IPS-NIHi11 (cell line): ENCODE measurements at regions not wholly inside any gene's neighbourhood (a gene's known extent, or its start where the extent isn't known, plus 50 kb on each side); places are given as distances from the start of the nearest gene placed in this dataset.

Experiments
- DNase-seq: peaks from one replicate; pipeline ENCODE4 v3.0.0; 2012; ENCODE audit warnings: mixed read lengths, low spot score

- DNase-seq, result no peak
Observed at GRCh38 chr7:3234851-3235250, 66.2 kb upstream of the SDK1 start.

GRCh38 chr7:3235322-3235721, 65.7 kb upstream of the SDK1 start:
- DNase-seq, result no peak

GRCh38 chr7:3236268-3236667, 64.8 kb upstream of the SDK1 start:
- no peak for DNase-seq

- no peak for DNase-seq
Observed at GRCh38 chr7:3238525-3239210, 62.4 kb upstream of the SDK1 start.

GRCh38 chr7:3239291-3239691, 61.8 kb upstream of the SDK1 start:
- no peak for DNase-seq

GRCh38 chr7:3240826-3241430, 60.1 kb upstream of the SDK1 start:
- no peak for DNase-seq

- no peak for DNase-seq
Observed at GRCh38 chr7:3241686-3242258, 59.3 kb upstream of the SDK1 start.

- DNase-seq, result no peak
Observed at GRCh38 chr7:3242398-3242972, 58.6 kb upstream of the SDK1 start.

GRCh38 chr7:3243256-3243655, 57.8 kb upstream of the SDK1 start:
- DNase-seq, result no peak

GRCh38 chr7:3243680-3244079, 57.4 kb upstream of the SDK1 start:
- DNase-seq, result no peak

GRCh38 chr7:3244241-3244814, 56.7 kb upstream of the SDK1 start:
- no peak for DNase-seq

- DNase-seq, result no peak
Observed at GRCh38 chr7:3245077-3245476, 56.0 kb upstream of the SDK1 start.

- no peak for DNase-seq
Observed at GRCh38 chr7:3245721-3246120, 55.3 kb upstream of the SDK1 start.

GRCh38 chr7:3246127-3246526, 54.9 kb upstream of the SDK1 start:
- DNase-seq, result no peak

GRCh38 chr7:3246651-3247050, 54.4 kb upstream of the SDK1 start:
- DNase-seq, result no peak

GRCh38 chr7:3250725-3251124, 50.3 kb upstream of the SDK1 start:
- no peak for DNase-seq
